ENCODE measurements at regions not wholly inside any gene's neighbourhood (a gene's known extent, or its start where the extent isn't known, plus 50 kb on each side); places are given as distances from the start of the nearest gene placed in this dataset.

GRCh38 chr10:14384116-14384730 lies 53.5 kb upstream of the FRMD4A start:
- no peak for DNase-seq
- Histone ChIP-seq H3K4me1 (replicated peaks in 1 of 2) (no peaks in the 10 kb centered on the region), H3K36me3 (replicated peaks in 1 of 2) (no peaks in the 10 kb centered on the region), H3K4me3 (no peak overlapping the region), H3K27ac (no peak overlapping the region), H3K27me3 (no peaks in the 10 kb centered on the region), H3K9me3 (replicated peaks in 1 of 3) (no peaks in the 10 kb centered on the region)
- WGBS, 4 donors, result 62 to 81% (median 71%) methylated on average over 3 of the region's 3 CpGs
- intact Hi-C loops (cut with DNase I), result no loop called here
- TF ChIP-seq POLR2A (IDR thresholded peaks at IDR 0.05) (no peak), CTCF (IDR thresholded peaks at IDR 0.05) (no peak)

- no peak for TF ChIP-seq CTCF (IDR thresholded peaks at IDR 0.05)
- TF ChIP-seq POLR2A (IDR thresholded peaks at IDR 0.05), result no peak
- no peak overlapping the region for H3K4me3 ChIP-seq
- H3K9me3 ChIP-seq (replicated peaks in 1 of 3), result no peaks in the 10 kb centered on the region
- H3K4me1 ChIP-seq (replicated peaks in 1 of 2), result no peaks in the 10 kb centered on the region
- H3K36me3 ChIP-seq (replicated peaks in 1 of 2), result no peaks in the 10 kb centered on the region
- H3K27ac ChIP-seq, result no peak overlapping the region
- WGBS, 4 donors, result 80 to 94% (median 89%) methylated on average over 7 of the region's 7 CpGs
- intact Hi-C loops (cut with DNase I), result no loop called here
- no peak for DNase-seq
- H3K27me3 ChIP-seq, result no peaks in the 10 kb centered on the region
These were observed 52.5 kb upstream of the FRMD4A start for GRCh38 chr10:14383266-14383665.

- intact Hi-C loops (cut with DNase I), result no loop called here
- DNase-seq, result no peak
- 36 to 82% (median 67%) methylated on average over 2 of the region's 2 CpGs for WGBS, 4 donors
- Histone ChIP-seq H3K36me3 (replicated peaks in 1 of 2) (no peaks in the 10 kb centered on the region), H3K4me1 (replicated peaks in 1 of 2) (no peaks in the 10 kb centered on the region), H3K4me3 (no peak overlapping the region), H3K27ac (no peak overlapping the region), H3K9me3 (replicated peaks in 1 of 3) (no peaks in the 10 kb centered on the region), H3K27me3 (no peaks in the 10 kb centered on the region)
- no peak for TF ChIP-seq POLR2A (IDR thresholded peaks at IDR 0.05)
- no peak for TF ChIP-seq CTCF (IDR thresholded peaks at IDR 0.05)
These were observed 51.8 kb upstream of the FRMD4A start for GRCh38 chr10:14382531-14382930.

GRCh38 chr10:14382022-14382421 lies 51.3 kb upstream of the FRMD4A start:
- 59 to 71% (median 60%) methylated on average over 5 of the region's 5 CpGs for WGBS, 4 donors
- DNase-seq, result no peak
- TF ChIP-seq CTCF (IDR thresholded peaks at IDR 0.05) (no peak), POLR2A (IDR thresholded peaks at IDR 0.05) (no peak)
- Histone ChIP-seq H3K4me1 (replicated peaks in 1 of 2) (no peaks in the 10 kb centered on the region), H3K27ac (no peak overlapping the region), H3K27me3 (no peaks in the 10 kb centered on the region), H3K9me3 (replicated peaks in 1 of 3) (no peaks in the 10 kb centered on the region), H3K4me3 (no peak overlapping the region), H3K36me3 (replicated peaks in 1 of 2) (no peaks in the 10 kb centered on the region)
- intact Hi-C loops (cut with DNase I), result no loop called here
